NB4 (cell line): ENCODE measurements at regions not wholly inside any gene's neighbourhood (a gene's known extent, or its start where the extent isn't known, plus 50 kb on each side); places are given as distances from the start of the nearest gene placed in this dataset.

Experiments
- CTCF ChIP-seq: IDR thresholded peaks from one replicate; pipeline ENCODE4 v1.5.1; 2012; ENCODE audit warnings: low read depth, low read length
- POLR2A ChIP-seq: IDR thresholded peaks from 2 replicates; pipeline ENCODE4 v1.6.1; 2011; ENCODE audit warnings: mild to moderate bottlenecking; ENCODE audit not compliant: insufficient read length; ENCODE audit errors: extremely low read depth
- TF ChIP-seq, protein P1 (sequence below): IDR thresholded peaks from 2 replicates; pipeline ENCODE4 v1.6.1; 2011; ENCODE audit warnings: low read depth, low read length

GRCh38 chr1:99193431-99193830 is 70.9 kb upstream of the PLPPR4 start:
- TF ChIP-seq, protein P1, sequence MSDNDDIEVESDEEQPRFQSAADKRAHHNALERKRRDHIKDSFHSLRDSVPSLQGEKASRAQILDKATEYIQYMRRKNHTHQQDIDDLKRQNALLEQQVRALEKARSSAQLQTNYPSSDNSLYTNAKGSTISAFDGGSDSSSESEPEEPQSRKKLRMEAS = no peak
- no peak for TF ChIP-seq CTCF
- TF ChIP-seq POLR2A = no peak
